MG63 (cell line): ENCODE measurements at regions not wholly inside any gene's neighbourhood (a gene's known extent, or its start where the extent isn't known, plus 50 kb on each side); places are given as distances from the start of the nearest gene placed in this dataset.
A peak's percentile ranks its signal among the peaks of the same experiment; 100 is the strongest.
"Not testable (repeated sequence)": the region's sequence is repeated elsewhere in the genome, so short reads cannot be mapped to it uniquely, and the experiment has no call there.

Experiments used
- DNase-seq: peaks from one replicate; pipeline ENCODE4 v3.0.0-alpha.2; 2020
- H3K27me3 ChIP-seq: fragments of 250-450 bp; sonication (Bioruptor Pico); 2 replicates; pipeline ENCODE4 v1.5.1; 2020; ENCODE audit warnings: mild to moderate bottlenecking, moderate library complexity
- H3K36me3 ChIP-seq: fragments of 250-450 bp; sonication (Bioruptor Pico); 2 replicates; pipeline ENCODE4 v1.5.1; 2020; ENCODE audit warnings: mild to moderate bottlenecking, moderate library complexity
- H3K4me3 ChIP-seq: fragments of 250-450 bp; sonication (Bioruptor Pico); 2 replicates; pipeline ENCODE4 v1.5.1; 2020; ENCODE audit warnings: mild to moderate bottlenecking, moderate library complexity
- H3K9me3 ChIP-seq: fragments of 250-450 bp; sonication (Bioruptor Pico); 2 replicates; pipeline ENCODE4 v1.5.1; 2020; ENCODE audit warnings: mild to moderate bottlenecking, moderate library complexity

DNA sequence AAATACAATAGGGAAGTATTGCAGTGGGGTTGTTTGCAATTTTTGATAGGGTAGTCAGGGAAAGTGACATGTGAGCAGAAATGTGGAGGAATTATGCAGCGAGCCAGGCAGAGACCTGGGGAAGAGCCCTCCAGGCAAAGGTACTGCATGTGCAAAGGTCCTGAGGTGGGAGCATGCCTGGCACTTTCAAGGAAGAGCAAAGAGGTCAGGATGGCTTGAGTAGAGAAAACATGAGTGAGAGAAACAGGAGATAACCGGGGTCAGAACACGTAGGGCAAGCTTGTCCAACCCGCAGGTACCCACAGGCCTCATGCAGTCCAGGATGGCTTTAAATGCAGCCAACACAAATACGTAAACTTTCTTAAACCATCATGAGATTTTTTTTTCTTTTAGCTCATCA lies 71.0 kb downstream of the COQ2 start:
- H3K36me3 ChIP-seq = no peaks in the 10 kb centered on the region
- no peak overlapping the region for H3K4me3 ChIP-seq
- DNase-seq = no peak
- no peaks in the 10 kb centered on the region for H3K27me3 ChIP-seq
- H3K9me3 ChIP-seq = no peaks in the 10 kb centered on the region

DNA sequence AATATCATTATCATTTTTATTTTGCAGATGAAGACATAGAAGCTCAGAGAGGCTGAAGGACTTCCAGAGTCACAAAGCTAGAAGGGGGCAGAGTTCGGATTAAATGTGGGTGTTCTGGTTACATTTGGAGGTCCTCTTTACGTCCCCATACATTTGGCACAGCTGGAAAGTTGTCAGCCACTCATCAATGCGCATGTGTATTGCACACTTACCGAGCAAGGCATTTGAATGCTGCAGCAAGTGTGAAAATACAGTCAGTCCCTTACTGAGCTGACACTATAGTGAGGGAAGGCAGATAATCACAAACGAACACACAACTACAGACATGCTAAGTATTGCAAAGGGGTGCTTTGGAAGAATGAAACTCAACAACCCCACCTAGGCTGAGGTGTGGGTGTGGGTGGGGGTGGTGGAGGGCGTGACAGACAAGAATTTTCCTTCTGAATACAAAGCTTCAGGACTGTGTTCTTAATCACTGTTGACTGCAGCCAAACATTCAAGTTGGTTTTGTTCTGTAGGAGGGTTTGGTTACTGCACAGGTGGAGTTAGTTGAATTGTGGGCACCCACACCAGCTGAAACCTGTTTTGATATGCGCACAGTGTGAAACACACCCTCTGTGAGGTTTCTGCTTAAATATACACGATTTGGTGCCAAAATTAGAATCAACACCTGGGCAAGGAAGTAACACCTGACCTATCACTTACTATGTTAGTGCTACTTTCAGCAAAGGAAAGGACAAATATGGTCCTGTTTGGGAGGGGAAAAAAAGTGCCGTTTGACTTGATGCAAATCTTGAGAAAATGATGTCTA lies 72.4 kb downstream of the COQ2 start:
- DNase-seq = no peak
- no peaks in the 10 kb centered on the region for H3K27me3 ChIP-seq

DNA sequence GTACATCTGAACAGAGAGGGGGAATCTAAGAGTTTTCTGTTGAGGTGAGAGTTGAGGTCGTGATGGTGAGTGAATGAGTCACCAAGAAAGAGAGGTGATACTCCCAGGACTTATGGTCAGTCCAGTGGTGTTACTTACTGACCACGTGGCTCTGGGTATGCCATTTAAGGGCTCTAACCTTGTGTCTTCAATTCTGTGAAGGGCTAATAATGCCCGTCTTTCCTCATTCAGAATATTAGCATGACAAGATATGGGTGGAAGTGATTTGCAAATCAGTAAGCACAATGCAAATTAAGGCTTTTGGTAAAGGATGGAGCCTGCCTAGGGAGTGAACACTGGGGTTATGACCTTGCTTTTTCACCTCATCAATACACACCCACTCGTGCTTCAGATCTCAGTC lies 75.2 kb downstream of the COQ2 start:
- Histone ChIP-seq H3K36me3 (no peaks in the 10 kb centered on the region), H3K27me3 (no peaks in the 10 kb centered on the region), H3K9me3 (no peaks in the 10 kb centered on the region), H3K4me3 (no peak overlapping the region)
- DNase-seq = no peak

More for the DNA sequence above, 72.4 kb downstream of the COQ2 start:
- no peaks in the 10 kb centered on the region for H3K36me3 ChIP-seq
- H3K4me3 ChIP-seq = no peak overlapping the region
- H3K9me3 ChIP-seq = no peaks in the 10 kb centered on the region

DNA sequence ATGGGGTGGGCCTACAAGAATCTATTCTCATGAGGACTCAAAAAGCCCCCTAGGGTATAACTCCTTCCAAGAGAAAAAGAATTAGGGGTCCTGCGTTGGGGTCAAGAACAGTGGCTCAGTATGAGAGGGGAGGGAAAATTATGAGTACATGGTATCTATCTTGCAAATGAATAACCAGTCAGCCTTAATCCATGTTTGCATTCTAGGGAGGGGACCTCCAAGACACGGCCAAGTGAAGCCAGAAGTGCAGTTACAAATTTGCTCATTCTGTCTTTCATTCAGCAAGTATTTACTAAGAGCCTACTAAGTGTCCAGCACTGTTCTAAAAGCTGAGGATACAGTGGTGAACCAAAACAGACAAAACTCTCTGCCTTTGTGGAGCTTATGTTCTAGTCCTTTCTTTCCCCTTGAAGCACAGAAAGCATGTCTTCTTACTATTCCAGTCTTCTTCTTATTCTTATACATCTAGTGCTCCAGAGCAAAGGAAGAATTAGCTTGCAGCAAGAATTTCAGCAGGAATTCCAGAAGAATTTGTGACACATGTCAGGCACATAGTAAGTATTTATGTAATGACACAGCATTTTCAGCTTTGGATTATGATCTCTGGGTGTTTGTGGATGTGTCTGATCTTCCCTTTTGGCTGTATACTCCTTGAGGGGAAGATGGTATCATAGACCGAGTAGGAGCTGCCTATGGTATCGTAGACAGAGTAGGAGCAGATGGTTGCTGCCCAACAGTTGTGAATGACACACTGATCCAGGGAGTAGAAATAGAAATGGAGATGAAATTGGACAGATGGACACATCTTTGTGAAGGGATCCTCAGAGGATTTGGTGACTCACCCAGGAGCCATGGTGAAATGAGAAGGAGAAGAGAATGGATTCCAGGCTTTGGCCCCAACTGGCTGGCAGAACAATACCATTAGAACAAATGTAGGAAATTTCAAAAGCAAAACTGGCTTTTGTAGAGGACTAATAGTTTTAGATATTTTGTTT lies 75.9 kb downstream of the COQ2 start:
- no peaks in the 10 kb centered on the region for H3K9me3 ChIP-seq
- peak; percentile 4 for DNase-seq

DNA sequence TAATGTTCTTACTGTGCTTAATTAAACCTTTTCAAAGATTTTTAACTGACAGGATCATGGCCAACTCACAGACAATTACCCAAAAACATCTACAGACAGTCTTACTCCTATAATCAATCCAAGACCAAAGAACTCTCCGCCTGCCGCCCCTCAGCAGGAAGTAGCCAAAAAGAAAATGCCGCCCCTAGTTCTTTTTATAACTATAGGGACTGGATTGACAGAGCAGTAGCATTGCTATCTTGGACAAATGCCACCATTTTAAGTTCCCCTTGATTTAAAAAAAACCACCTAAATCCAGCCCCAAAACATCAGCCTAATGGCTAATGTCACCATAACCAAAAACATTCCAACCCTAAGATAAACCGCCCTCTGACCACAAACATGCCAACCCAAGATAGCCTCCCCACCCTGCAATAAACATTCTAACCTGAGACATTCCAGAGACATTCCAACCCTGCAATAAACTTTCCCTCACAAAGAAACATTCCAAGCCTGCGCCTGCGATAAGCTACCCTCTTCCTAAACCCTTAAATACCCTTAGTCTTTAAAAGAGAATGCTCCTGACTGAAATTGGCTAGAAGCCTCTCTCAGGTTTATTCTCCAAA lies 77.0 kb downstream of the COQ2 start:
- DNase-seq = peak; percentile 33
- Histone ChIP-seq H3K27me3 (no peaks in the 10 kb centered on the region), H3K36me3 (no peaks in the 10 kb centered on the region), H3K4me3 (no peak overlapping the region), H3K9me3 (no peaks in the 10 kb centered on the region)

More for the DNA sequence above, 75.9 kb downstream of the COQ2 start:
- H3K4me3 ChIP-seq = no peak overlapping the region
- H3K36me3 ChIP-seq = no peaks in the 10 kb centered on the region
- H3K27me3 ChIP-seq = no peaks in the 10 kb centered on the region

DNA sequence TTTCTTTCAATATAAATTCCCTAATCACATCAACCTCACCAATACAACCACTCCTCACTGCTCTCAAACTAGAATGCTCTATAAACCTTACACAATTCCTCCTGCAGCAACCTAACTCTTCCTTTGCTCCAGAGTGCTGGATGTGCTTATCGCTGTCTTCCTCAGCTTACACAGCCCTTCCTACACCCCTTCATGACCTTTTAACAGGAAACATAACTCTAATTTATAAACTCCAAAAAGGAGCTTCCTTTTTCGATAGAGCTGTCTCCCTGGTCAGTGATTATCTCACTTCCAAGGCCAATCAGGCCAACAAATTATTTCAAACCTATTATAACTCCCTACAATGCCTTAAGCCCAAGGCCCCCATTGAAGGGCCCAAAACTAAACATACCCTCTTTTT lies 78.8 kb downstream of the COQ2 start:
- Histone ChIP-seq H3K36me3 (no peaks in the 10 kb centered on the region), H3K27me3 (no peaks in the 10 kb centered on the region)

DNA sequence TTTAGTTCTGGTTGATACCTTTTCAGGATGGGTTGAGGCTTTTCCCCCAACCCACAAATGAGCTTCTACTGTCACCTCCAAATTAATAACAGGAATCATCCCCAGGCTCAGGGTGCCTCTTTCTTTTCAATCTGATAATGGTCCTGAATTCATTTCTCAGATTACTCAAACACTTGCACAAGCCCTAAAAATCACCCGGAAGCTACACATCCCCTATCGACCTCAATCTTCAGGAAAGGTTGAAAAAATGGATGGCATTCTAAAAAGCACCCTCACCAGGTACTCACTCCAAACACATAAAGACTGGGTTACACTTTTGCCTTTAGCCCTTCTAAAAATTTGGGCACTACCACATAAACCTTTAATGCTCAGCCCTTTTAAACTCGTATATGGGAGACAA lies 79.9 kb downstream of the COQ2 start:
- no peak for DNase-seq
- no peaks in the 10 kb centered on the region for H3K9me3 ChIP-seq

More for the DNA sequence above, 78.8 kb downstream of the COQ2 start:
- Histone ChIP-seq H3K9me3 (no peaks in the 10 kb centered on the region), H3K4me3 (no peak overlapping the region)
- DNase-seq = no peak

DNA sequence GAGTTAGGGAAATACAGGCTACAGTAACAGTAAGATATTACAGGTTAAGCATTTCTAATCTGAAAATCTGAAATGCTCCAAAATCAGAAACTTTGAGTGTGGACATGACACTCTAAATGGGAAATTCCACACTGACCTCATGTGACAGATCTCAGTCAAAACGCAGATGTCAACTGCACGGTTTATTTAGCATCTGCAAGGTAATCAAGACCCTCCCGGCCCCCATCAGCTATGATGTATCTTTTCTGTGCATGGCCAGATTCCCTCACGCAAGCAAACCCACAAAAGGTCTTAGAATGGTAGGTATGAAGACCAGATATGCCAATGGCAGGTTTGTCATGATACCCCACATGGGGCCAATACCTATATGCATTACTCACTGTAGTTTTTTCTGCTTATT lies 82.8 kb downstream of the COQ2 start:
- Histone ChIP-seq H3K9me3 (no peaks in the 10 kb centered on the region), H3K4me3 (no peak overlapping the region), H3K36me3 (no peaks in the 10 kb centered on the region), H3K27me3 (no peaks in the 10 kb centered on the region)
- DNase-seq = no peak

More for the DNA sequence above, 79.9 kb downstream of the COQ2 start:
- H3K27me3 ChIP-seq = no peaks in the 10 kb centered on the region
- no peaks in the 10 kb centered on the region for H3K36me3 ChIP-seq
- no peak overlapping the region for H3K4me3 ChIP-seq

DNA sequence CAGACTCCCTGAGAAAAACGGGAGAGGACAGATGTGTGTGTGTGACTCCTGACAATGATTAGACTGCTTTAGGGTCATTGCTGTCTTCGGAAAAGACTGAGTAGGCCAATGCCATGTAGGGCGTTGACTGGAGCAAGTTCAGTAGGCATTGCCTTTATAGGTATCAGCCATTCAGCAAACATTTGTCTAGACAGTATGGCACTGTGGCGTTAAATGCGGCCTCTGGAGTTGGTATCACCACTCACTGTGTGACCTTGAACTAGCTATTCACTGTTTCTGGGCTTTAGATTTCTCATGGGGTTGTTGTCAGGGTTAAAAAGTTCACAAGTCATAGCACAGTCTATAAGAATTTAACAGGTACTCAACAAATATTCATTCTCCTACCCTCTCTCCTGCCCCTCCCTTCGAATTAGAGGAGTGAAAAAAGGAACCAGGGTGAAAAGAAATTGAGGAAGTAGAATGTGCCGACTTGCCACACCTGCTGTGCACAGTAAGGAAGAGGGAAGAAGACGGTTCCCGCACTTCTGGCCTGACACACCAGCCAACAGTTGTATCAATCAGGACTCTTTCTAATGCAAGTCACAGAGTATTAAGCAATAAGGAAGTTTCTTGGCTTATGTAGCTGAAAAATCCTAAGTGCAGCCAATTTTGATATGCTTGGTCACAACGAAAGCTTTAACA lies 83.2 kb upstream of the PLAC8 start:
- H3K9me3 ChIP-seq = no peaks in the 10 kb centered on the region
- DNase-seq = no peak

DNA sequence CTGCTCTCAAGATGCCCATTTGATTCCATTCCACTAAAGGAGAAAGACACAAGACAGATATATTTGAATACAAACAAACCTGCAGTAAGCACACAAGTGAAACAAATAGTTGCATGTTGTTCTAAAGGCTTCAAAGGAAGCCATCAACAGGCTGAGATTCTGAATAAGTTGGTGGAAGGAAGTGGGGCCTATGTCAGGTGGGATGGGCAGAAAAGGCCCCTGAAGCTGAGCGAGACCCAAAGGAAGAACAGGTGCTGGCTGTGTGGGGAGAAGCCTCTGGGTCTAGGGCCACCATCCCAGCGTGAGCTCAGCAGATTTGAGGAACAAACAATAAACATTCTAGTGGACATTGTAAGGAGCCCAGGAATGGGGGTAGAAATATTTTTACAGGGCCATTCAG lies 82.4 kb upstream of the PLAC8 start:
- DNase-seq = no peak
- Histone ChIP-seq H3K4me3 (no peak overlapping the region), H3K27me3 (no peaks in the 10 kb centered on the region), H3K9me3 (no peaks in the 10 kb centered on the region), H3K36me3 (no peaks in the 10 kb centered on the region)

More for the DNA sequence above, 83.2 kb upstream of the PLAC8 start:
- Histone ChIP-seq H3K4me3 (no peak overlapping the region), H3K27me3 (no peaks in the 10 kb centered on the region), H3K36me3 (no peaks in the 10 kb centered on the region)

DNA sequence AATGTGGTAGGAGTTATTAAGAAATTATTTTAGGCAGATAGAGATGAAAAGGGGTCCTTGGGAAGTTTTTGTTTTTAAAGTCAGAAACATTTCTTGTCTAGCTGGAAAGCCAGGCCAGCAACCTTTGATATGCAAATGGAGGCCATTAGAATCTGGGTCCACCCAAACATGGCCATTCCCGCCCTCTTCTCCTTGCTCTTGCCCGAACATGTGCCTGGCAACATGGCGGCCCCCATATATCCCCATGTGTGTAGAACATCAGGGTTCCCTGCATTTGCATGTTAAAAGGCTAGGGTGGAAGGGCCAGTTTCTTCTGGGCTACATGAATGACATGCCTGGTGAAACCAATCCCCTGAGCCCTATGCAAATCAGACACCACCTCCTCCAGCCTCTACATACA lies 80.7 kb upstream of the PLAC8 start:
- Histone ChIP-seq H3K27me3 (no peaks in the 10 kb centered on the region), H3K4me3 (no peak overlapping the region), H3K9me3 (no peaks in the 10 kb centered on the region), H3K36me3 (no peaks in the 10 kb centered on the region)
- no peak for DNase-seq

DNA sequence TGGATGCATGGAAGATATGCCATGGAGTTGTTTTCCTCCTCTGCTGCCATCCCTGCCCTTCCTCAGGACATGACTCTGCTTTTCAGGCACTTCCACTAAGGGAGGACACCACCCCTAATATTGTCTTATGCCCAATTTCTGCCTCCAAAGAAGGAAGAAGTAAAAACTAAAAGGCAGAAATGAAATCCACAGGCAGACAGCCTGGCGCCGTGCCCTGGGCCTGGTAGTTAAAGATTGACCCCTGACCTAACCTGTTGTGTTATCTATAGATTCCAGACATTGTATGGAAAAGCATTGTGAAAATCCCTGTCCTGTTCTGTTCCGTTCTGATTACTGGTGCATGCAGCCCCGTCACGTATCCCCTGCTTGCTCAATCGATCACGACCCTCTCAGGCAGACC lies 80.1 kb upstream of the PLAC8 start:
- not testable (repeated sequence) for H3K36me3 ChIP-seq, H3K27me3 ChIP-seq, H3K9me3 ChIP-seq, H3K4me3 ChIP-seq, DNase-seq

DNA sequence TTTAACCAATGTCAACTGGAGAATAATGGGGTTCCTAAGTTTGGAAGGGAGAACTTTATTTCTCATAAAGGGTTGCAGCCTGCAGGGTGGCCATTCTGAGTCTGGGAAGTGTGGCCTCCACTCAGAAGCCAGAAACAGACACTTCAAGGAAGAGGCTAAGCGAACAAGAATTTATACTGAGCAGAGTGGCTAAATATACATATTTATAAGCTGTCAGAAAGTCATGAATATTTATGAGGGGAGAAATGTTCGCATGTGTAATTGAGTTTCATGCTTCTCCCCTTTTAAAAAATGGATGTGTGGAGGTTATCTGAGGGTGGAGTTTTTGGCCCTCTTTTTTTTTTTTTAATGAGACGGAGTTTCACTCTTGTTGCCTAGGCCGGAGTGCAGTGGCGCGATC lies 78.1 kb upstream of the PLAC8 start:
- no peaks in the 10 kb centered on the region for H3K27me3 ChIP-seq
- no peak for DNase-seq
- no peaks in the 10 kb centered on the region for H3K36me3 ChIP-seq
- H3K4me3 ChIP-seq = no peak overlapping the region
- no peaks in the 10 kb centered on the region for H3K9me3 ChIP-seq

DNA sequence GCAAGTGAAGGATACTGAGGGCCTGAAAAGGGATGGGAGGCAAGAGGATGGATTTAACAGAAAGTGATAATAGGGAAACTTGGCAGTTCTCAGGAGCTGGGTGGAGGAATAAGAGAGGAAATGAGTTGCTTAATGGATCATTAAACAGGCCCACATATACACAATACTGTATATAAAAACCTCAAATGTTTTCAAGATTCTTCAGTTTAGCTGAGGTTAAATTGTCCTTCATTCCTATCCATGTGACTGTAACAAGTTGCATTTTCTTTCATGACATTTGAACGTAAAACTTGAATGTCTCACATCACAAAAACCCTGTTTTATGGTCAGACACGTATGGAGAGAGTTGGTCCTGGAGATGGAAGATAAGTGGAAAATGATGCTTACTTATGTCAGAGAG lies 76.5 kb upstream of the PLAC8 start:
- no peaks in the 10 kb centered on the region for H3K36me3 ChIP-seq
- no peaks in the 10 kb centered on the region for H3K27me3 ChIP-seq
- H3K4me3 ChIP-seq = no peak overlapping the region
- no peak for DNase-seq
- H3K9me3 ChIP-seq = no peaks in the 10 kb centered on the region

DNA sequence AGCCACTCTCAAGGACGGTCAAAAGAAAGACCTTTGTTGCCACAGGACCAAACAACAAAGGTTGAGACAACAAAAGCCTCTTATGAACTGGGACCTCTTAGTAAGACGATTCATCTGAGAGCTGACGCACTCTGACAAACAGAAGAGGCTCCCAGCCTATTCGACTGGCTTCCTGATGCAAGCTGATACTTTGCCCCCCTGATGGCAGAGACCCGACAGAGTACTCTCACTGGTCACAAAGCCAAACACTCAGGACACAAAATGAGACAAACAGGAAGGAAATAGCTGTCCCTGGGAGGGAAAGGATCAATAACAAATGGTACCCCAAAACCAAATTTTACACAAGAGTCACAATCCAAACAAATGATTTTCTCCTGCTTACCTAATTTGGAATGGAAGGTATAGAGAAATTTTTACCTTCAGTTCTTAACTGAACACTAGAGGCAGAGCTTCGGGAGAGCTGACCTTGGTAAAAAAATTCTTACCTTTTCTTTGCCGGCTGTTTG lies 75.2 kb upstream of the PLAC8 start:
- no peak for DNase-seq
- no peaks in the 10 kb centered on the region for H3K27me3 ChIP-seq
- no peaks in the 10 kb centered on the region for H3K36me3 ChIP-seq
- no peak overlapping the region for H3K4me3 ChIP-seq
- no peaks in the 10 kb centered on the region for H3K9me3 ChIP-seq

DNA sequence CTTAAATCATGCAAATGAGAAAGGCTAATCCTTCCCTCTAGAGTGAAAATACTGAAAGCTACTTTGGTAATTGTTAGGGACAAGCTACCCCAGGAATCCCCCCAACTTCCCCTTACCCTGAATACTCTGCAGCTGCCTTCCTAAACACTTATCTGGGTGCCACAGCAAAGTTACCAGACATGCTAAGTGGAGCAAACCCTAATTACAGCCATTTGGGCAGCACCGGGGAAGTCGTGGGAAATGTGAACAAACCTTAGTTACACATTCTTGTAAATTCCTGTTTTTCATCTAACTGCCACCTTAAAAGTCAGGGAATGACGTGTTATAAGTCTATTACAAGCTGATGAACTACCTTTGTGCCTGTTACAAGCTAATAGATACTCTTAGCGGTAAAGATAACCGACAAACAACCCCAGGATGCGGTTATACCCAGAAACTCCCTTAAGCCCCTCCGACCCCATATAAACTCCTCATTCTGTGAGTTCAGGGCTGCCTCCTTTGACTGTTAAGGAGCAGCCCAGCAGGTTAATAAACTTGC lies 66.0 kb upstream of the PLAC8 start:
- Histone ChIP-seq H3K9me3 (no peaks in the 10 kb centered on the region), H3K27me3 (no peaks in the 10 kb centered on the region)
- no peak for DNase-seq

More for the DNA sequence above, 66.0 kb upstream of the PLAC8 start:
- H3K36me3 ChIP-seq = no peaks in the 10 kb centered on the region
- H3K4me3 ChIP-seq = no peak overlapping the region
